ENCODE measurements at regions not wholly inside any gene's neighbourhood (a gene's known extent, or its start where the extent isn't known, plus 50 kb on each side); places are given as distances from the start of the nearest gene placed in this dataset.

DNA sequence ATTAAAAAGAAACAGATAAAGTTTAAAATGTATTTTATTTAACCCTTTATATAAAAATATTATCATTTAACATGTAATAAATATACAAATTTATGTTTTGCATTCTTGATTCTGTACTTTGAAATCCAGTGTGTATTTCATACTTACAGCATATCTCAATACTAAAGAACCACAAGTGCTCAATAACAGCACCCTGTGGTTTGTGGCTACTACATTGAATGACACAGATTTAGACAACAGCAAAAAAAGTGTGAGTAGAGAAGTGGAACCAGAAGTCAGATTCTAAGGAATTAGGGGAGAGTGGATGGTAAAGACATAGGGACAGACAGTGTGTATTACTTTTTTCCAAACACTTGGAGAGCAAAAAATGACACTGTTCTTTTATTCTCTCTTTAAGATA is 524.5 kb downstream of the BMP2 start:
- no peak overlapping the region for H3K4ac ChIP-seq (ENCODE audit: low read depth, low read length)
- H3K27me3 ChIP-seq (ENCODE audit: control insufficient read depth, insufficient read depth, low read length): no peaks in the 10 kb centered on the region
- H3K56ac ChIP-seq (ENCODE audit: extremely low read depth, insufficient read depth, low read length): no peak overlapping the region
- H3K18ac ChIP-seq (ENCODE audit: low read depth, low read length): no peak overlapping the region
- no peak overlapping the region for H2AFZ ChIP-seq (replicated peaks; ENCODE audit: low read length, poor library complexity)
- H3K79me1 ChIP-seq (ENCODE audit: low read depth in 1 of 2, low read length in 2 of 2): no peaks in the 10 kb centered on the region
- H4K5ac ChIP-seq (ENCODE audit: low read depth, low read length): no peak overlapping the region
- H3K9ac ChIP-seq (ENCODE audit: low read depth, low read length): no peak overlapping the region
- TF ChIP-seq RAD21 (IDR thresholded peaks at IDR 0.05; ENCODE audit: low read length) (no peak), RFX5 (IDR thresholded peaks at IDR 0.05; ENCODE audit: low read depth, low read length) (no peak), CEBPB (IDR thresholded peaks at IDR 0.05; ENCODE audit: low read depth, low read length) (no peak), CHD1 (IDR thresholded peaks at IDR 0.05; ENCODE audit: low read depth, low read length) (no peak), MXI1 (IDR thresholded peaks at IDR 0.05; ENCODE audit: borderline replicate concordance, low read depth, low read length) (no peak), ELK1 (IDR thresholded peaks at IDR 0.05; ENCODE audit: borderline replicate concordance, low read depth, low read length) (no peak), NFE2L2 (IDR thresholded peaks at IDR 0.05; ENCODE audit: low read depth, low read length) (no peak), FOS (IDR thresholded peaks at IDR 0.05; ENCODE audit: low read depth, low read length) (no peak), MAFK (IDR thresholded peaks at IDR 0.05; ENCODE audit: low read depth, low read length) (no peak), CTCF (conservative IDR thresholded peaks at IDR 0.05; ENCODE audit: low read depth, low read length) (no peak)
- TF ChIP-seq, protein P1, sequence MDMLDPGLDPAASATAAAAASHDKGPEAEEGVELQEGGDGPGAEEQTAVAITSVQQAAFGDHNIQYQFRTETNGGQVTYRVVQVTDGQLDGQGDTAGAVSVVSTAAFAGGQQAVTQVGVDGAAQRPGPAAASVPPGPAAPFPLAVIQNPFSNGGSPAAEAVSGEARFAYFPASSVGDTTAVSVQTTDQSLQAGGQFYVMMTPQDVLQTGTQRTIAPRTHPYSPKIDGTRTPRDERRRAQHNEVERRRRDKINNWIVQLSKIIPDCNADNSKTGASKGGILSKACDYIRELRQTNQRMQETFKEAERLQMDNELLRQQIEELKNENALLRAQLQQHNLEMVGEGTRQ (IDR thresholded peaks at IDR 0.05; ENCODE audit: low read depth, low read length): no peak
- ChIA-PET CTCF (no interaction called here), POLR2A (ENCODE audit: unreplicated experiment) (no interaction called here)
- no peak overlapping the region for H2BK15ac ChIP-seq (ENCODE audit: low read depth, low read length)
- no peak overlapping the region for H2AK5ac ChIP-seq (ENCODE audit: low read depth, low read length)
- DNase-seq (no peak), ATAC-seq (ENCODE audit: low read depth) (no peak)
- no peaks in the 10 kb centered on the region for H4K20me1 ChIP-seq (ENCODE audit: insufficient read depth, low read length)
- H3K14ac ChIP-seq (replicated peaks; ENCODE audit: low read depth, low read length): no peak overlapping the region
- no peak overlapping the region for H3K27ac ChIP-seq (ENCODE audit: insufficient read depth, low read length)
- no peak overlapping the region for H3K4me2 ChIP-seq (ENCODE audit: low read depth, low read length)
- dilution Hi-C loops (cut with HindIII; ENCODE audit: low sequenced_read_pairs, unreplicated experiment) (no loop called here), in situ Hi-C loops (cut with MboI; ENCODE audit: low sequenced_read_pairs) (no loop called here), intact Hi-C loops (cut with micrococcal nuclease) (no loop called here)
- H3K4me3 ChIP-seq (ENCODE audit: insufficient read depth, low read depth, low read length): no peak overlapping the region
- H2AK9ac ChIP-seq (replicated peaks; ENCODE audit: low read depth, low read length, poor library complexity): no peak overlapping the region
- H3K9me1 ChIP-seq (ENCODE audit: insufficient read depth, low read length): no peaks in the 10 kb centered on the region
- no peak overlapping the region for H2BK120ac ChIP-seq (ENCODE audit: low read depth, low read length)
- H4K91ac ChIP-seq (ENCODE audit: insufficient read depth, low read depth, low read length): no peak overlapping the region
- H3K4me1 ChIP-seq (ENCODE audit: control insufficient read depth, insufficient read depth, low read length): no peaks in the 10 kb centered on the region
- no peaks in the 10 kb centered on the region for H3K9me3 ChIP-seq (ENCODE audit: control insufficient read depth, insufficient read depth, low read length)
- H4K8ac ChIP-seq (ENCODE audit: low read depth in 2 of 2, low read length in 2 of 2): no peak overlapping the region
- no peak overlapping the region for H2BK20ac ChIP-seq (ENCODE audit: low read depth, low read length)
- no peak overlapping the region for H3K23ac ChIP-seq (ENCODE audit: low read depth, low read length)
- BruUV-seq (replicated peaks): no TSS peak
- H2BK5ac ChIP-seq (ENCODE audit: low read depth, low read length, poor library complexity, severe bottlenecking): no peak overlapping the region
- H3K36me3 ChIP-seq (ENCODE audit: control insufficient read depth, insufficient read depth, low read length): no peaks in the 10 kb centered on the region
